NCI-H146 (cell line): ENCODE measurements at regions not wholly inside any gene's neighbourhood (a gene's known extent, or its start where the extent isn't known, plus 50 kb on each side); places are given as distances from the start of the nearest gene placed in this dataset.
"Not testable (repeated sequence)": the region's sequence is repeated elsewhere in the genome, so short reads cannot be mapped to it uniquely, and the experiment has no call there.

ENCODE experiments used
- DNase-seq: peaks from one replicate; lab custom pipeline; 2025; lab: John Stamatoyannopoulos, UW

- DNase-seq: no peak
These were observed 332.6 kb upstream of the SFSWAP start for GRCh38 chr12:131378176-131378842.

DNA sequence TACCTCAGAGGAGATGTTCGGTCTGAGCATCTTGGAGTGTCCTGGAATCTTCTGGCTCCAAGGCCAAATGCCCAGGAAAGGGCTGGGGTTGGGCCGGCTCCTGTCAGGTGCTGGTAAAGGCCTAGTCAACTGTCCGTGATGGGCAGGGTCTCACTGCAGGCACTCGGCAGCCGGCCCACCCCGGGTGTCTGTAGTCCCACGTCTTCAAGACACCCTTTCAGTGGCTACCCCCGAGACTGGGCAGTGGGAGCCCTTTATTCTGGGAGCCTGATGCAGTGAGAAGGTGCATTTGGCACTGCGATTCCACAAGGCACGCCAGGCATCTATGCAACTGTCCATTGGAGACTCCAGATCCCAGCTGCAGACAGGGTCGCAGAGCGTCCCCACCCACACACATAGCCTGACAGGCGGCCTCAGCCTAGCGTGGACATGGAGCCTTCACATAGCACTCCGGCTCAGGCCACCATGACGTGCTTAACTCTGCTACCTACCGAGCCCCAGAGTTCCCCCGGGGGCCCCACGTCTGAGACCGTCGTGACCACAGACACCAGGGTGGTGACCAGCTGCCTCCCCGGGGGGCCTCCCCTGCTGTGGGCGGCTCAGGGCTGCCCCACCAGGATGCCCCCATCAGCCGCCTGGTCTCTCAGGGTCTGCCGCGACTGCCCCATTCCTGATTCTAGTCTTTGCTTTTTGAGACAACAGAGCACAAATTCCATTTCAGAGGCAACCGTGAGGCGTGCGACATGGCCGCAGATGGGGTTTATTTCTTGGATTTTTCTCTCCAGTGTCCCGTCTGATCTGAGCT is 331.8 kb upstream of the SFSWAP start:
- no peak for DNase-seq

DNA sequence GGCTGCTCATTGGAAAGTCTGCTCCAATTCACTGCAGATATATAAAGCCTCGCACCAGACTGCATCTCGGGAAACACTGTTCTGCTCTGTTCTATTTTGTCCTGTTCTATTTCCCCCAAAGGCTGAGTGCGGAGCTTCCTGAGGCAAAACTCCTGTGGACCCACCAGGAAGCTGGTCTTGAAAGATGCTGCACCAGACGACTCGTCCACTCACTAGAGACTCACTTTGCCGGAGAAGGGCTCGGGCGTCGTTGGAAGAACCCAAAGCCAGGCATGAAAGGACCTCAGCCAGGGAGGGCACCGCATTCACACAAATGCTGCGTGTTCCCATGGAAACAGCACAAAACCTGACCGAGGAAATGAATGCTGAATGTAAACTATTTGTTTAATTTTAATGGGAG is 331.2 kb upstream of the SFSWAP start:
- DNase-seq: no peak

DNA sequence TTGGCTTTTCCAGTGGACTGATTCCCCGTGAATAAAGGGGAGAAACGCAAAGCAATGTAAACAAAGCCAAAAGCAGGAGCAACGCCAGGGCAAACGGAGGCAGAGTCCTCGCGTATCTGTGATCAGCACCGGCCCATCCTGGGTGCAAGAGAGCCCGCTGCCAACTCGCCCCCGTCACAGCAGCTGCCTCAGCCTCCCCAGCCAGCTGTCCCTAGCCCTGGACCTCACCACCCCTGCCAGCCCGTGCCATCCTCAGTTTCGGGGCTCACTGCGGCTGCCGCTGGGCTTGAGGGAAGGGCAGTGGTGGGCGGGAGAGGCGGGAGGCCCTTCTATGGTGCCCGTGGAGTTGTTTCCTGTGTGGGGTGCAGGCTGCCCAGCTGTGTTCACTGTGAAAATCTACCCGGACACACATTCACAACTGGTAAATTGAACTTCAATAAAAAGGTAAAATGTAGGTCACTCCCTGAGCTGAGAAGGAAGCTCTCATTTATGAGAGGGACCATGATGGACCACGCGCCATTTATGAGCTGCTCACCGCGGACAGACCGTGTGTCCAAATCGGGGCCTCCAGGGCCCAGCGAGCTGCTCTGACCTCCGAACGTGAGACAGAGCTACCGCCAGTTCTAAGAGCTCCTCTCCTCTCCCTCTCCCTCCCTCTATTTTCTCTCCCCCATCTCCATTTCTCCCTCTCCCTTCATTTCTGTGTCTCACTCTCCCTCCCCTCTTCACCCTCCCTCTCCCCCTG is 330.5 kb upstream of the SFSWAP start:
- DNase-seq: no peak

DNA sequence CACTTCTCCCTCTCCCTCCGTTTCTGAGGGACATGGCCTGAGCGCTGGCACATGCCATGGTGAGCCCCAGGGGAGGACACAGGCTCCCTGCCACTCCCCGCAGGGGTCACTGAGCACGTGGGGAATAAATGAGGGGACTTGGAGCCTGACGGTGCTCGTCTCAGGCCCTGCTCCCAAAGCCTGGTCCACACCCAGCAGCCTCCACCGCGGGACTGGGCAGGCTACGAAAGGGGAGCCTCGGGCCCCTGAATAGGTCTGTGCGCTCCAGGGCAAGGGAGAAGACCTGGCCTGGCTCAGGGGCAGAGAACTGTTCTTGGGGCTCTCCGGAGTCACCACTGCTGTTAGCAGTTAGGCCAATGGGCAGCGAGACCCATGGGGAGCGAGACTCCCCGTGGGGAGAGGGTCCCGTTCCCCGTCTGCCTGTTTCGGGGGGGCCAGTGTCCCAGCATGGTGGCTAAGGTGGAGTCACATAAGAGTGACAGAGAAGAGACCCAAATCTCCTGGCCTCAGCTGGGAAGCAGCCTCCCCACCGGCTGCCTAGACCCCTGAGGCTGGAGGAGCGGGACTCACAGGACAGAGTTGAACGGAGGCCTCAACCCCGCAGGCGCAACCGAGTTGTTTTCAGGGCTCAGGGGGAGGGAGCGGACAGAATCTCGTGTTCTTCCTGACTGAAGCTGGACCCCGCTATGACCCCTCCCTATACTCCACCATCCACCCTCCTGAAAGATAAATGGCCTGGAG is 329.8 kb upstream of the SFSWAP start:
- no peak for DNase-seq

DNA sequence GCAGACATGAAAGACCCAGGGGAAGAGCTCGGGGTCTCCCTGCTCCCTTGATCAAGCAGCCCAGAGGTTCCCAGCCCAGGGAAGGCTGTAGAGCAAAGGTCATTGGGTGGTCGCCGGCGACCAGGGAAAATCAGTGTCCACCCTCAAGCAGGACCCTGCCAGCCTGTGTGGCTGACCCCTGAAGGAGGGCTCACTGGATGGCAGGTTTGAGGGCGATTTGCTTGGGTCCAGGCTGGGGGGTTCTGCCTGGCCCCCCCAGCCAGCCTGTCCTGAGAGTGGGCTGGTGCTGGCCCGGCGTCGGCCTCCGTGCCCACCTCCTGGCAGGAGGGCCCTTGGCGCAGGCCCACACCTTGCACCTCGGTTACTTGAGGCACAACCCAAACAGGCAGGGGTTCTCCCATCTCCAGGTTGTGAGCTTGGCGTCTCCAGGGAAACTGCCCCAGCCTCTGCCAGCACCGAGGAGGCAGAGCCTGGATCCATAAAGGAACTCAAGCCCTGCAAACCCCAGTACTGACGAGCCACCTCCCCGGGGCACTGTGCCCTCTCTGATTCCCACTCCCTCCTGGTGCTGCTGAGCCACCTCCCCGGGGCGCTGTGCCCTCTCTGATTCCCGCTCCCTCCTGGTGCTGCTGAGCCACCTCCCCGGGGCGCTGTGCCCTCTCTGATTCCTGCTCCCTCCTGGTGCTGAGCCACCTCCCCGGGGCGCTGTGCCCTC is 329.0 kb upstream of the SFSWAP start:
- no peak for DNase-seq

DNA sequence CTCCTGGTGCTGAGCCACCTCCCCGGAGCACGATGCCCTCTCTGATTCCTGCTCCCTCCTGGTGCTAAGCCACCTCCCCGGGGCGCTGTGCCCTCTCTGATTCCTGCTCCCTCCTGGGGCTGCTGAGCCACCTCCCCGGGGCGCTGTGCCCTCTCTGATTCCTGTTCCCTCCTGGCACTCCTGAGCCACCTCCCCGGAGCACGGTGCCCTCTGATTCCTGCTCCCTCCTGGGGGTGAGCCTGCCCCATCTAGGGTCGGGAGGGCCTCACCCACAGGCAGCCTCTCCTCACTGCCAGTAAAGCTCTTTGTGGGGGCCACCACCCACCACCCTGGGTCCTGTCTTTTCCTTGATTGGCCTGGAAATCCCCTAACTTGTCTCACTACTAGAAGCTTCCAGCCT is 327.6 kb upstream of the SFSWAP start:
- DNase-seq: no peak

DNA sequence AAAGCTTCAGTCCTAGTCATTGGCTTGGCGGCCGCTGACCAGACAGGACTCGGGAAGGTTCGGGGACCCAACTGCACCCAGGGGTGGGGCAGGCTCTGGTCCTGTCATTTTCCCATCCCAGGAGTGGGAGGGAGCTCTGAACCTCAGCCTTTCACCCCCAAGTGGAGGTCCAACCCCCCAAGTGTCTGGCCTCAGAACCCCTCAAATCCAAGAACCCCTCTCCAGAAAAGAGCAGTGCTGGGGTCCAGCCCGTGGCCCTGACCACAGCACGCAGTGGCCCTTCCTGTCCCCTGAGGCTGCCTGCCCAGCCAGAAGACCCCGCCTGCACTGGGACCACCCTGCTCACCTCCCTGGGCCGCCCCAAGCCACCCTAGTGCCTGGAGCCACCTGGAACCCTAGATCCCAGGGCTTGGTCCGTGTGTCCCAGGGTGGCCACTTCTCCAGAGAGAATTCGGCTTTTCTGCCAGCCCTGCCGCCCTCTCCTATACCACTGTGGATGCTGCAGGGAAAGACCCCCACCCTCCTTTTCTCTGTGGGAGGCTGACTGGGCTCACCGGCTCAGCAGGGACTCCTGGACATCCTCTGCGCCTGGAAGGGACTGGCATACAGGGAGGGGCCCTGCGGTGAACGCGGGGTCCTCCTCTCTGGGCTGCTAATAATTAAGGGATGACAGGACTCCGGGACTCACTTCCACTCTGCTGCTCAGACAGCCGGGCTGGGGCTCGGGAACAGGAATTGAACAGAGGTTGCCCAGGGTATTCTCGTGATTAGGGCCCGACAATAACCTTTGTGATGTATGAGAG is 326.9 kb upstream of the SFSWAP start:
- DNase-seq: no peak

- DNase-seq: no peak
These were observed 326.4 kb upstream of the SFSWAP start for GRCh38 chr12:131384544-131384855.

DNA sequence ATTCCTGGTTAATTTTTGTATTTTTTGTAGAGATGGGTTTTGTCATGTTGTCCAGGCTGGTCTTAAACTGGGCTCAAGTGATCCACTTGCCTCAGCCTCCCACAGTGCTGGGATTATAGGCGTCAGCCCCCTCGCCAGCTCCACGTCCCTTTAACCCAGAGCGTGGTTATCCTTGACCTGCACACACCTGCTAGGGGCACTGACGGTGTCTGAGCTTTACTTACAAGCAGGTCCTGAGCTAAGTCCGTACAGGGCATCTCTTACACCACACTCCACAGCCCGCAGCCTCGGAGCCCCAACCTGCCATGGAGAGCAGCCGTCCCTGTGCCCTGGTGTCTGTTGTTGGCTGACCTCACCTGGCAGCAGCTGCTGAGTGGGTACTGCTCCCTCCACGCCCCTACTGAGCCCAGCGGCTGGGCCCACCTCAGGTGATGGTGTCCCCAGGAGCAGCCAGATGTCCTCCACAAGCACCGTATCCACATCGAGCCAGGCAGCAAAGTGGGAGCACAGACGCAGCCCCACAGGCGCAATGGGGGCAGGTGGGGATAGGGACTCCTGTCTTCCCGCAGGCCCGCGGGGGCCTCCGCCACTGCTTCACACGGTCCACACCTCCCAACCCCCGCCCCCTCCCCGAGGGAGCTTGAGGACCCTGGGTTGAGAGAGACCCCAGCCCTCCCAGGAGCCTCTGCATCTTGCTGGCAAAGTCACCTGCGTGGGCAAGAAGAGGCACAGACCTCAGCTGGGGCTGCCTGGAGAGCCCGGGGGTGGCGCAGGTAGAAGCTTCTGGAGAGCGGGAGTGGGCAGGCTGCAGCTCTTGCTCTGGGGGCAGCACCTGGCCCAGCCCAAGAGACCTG is 325.4 kb upstream of the SFSWAP start:
- no peak for DNase-seq

GRCh38 chr12:131386167-131386521 is 324.7 kb upstream of the SFSWAP start:
- DNase-seq: no peak

DNA sequence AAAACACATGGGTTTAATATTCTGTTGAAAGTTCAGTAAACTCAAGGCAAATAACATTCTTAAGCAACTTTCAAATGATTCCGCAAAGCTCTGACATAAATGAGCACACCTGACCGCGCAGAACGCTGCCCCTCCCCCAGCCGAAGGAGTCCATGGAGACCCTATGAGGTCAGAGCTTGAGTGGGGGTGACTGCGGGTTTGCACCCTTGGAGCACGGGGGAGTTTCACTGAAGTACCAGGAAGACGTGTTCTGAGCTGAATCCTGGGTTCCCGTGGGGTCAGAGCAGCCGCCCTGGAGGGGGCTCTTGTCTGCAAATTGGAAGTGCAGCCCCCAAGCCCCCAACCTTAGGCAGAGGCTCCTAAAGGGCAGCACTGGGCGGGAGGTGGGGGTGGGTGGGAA is 324.1 kb upstream of the SFSWAP start:
- no peak for DNase-seq

DNA sequence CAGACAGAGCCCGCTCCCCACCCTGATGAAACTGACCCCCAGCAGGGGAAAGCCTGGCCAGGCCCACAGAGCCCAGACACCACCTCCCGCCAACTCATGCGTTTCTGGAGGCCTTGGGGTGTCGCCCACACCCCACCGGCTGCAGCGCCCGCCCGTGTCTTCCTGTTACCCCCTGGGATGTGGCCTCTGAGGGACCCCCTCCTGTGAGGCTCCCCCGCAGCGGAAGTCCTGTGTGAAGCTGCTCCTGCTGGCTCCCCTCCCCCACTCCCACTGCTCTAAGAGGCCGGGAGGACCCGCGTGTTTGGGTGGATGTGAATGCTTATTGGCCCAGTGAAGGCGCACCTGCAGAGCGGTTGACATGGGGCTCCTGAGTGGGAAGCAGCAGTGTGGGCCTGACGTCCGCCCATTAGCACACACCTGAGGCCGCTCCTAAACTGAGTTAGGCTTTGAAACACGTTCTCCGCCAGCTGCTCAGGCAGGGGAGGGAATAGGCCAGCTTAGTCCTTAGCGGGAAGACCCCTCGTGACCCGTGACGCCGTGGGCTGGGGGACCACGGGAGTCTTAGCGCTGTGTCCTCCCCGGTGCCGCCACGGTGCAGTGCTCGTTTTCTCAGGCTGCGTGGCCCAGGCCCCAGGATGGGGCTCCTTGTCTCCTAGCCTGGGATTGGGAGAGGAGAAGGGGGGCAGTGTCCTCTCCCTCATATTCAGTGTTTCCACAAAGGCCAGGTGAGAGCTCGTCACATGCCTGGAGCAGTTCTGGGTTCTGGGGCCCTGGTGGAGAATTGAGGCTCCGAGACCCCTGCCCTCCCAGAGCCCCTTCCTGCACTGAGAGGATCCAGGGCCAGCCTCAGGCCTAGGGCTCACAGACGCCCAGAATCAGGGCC is 323.4 kb upstream of the SFSWAP start:
- DNase-seq: no peak

GRCh38 chr12:131388164-131389053 is 322.5 kb upstream of the SFSWAP start:
- not testable (repeated sequence) for DNase-seq

DNA sequence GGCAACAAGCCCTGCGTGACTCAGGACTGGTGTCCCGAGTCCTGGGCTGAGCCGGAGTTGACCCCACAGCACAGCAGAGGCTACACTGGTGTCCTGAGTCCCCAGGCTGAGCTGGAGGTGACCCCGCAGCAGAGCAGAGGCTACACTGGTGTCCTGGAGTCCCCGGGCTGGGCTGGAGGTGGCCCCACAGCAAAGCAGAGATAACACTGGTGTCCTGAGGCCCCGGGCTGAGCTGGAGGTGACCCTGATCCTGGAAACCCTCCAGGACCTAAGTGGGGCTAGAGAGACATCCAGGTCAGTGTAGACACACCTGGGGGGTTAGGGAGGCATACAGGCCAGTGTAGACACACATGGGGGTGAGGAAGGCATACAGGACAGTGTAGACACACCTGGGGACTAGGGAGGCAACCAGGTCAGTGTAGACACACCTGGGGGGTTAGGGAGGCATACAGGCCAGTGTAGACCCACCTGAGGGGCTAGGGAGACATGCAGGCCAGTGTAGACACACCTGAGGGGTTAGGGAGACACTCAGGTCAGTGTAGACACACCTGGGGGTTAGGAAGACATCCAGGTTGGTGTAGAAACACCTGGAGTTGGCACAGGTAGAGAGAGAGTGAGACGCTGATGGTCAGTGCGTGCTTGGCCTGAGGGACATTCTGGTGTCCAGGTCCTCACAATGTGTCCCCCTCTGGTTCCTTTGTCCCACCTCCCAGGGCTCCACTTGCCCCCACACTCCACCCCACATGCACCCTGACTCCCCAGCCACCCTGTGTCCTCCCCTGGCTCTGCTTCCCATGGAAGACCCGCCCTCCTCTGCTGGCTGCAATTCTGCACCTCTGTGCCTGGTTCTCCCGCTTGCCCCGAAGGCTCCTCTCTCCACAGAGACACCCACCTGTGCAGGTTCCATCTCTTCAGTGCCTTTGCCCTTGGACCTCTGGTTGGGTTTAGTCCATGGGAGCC is 321.6 kb upstream of the SFSWAP start:
- DNase-seq: no peak

- DNase-seq: no peak
These were observed 320.2 kb upstream of the SFSWAP start for GRCh38 chr12:131390412-131391334.
